ENCODE measurements at regions not wholly inside any gene's neighbourhood (a gene's known extent, or its start where the extent isn't known, plus 50 kb on each side); places are given as distances from the start of the nearest gene placed in this dataset.

DNA sequence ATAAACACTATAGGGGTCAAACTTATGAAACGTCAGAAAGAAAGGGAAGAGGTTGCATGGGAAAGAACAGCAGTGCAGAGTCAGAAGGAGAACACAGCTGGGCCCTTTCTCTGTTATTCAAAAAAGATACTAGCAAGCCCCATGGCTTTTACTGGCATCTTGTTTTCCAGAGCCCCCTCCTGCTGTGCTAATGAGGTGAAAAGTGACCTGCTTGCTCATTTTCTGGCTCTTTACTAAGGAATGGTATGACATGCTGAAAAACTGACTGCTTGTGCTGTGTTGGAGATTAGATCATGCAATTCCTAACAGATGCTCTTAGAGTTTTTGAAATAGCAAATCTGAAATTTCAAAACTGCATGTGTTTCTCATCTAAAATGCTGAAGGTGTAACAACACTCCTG lies 541.6 kb upstream of the ALCAM start:
- TF ChIP-seq EZH2 (IDR thresholded peaks at IDR 0.05; ENCODE audit: borderline replicate concordance) (no peak), EZH2phosphoT487 (IDR thresholded peaks at IDR 0.05; ENCODE audit: low read depth, severe bottlenecking, unreplicated experiment) (no peak)
- TF ChIP-seq, protein P1, sequence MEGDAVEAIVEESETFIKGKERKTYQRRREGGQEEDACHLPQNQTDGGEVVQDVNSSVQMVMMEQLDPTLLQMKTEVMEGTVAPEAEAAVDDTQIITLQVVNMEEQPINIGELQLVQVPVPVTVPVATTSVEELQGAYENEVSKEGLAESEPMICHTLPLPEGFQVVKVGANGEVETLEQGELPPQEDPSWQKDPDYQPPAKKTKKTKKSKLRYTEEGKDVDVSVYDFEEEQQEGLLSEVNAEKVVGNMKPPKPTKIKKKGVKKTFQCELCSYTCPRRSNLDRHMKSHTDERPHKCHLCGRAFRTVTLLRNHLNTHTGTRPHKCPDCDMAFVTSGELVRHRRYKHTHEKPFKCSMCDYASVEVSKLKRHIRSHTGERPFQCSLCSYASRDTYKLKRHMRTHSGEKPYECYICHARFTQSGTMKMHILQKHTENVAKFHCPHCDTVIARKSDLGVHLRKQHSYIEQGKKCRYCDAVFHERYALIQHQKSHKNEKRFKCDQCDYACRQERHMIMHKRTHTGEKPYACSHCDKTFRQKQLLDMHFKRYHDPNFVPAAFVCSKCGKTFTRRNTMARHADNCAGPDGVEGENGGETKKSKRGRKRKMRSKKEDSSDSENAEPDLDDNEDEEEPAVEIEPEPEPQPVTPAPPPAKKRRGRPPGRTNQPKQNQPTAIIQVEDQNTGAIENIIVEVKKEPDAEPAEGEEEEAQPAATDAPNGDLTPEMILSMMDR (IDR thresholded peaks at IDR 0.05; ENCODE audit: poor library complexity), result no peak
- Histone ChIP-seq H3K36me3 (replicated peaks; ENCODE audit: insufficient read depth, low read depth) (no peaks in the 10 kb centered on the region), H3K9me2 (replicated peaks; ENCODE audit: insufficient read depth) (no peaks in the 10 kb centered on the region), H3K4me1 (ENCODE audit: insufficient read depth) (no peaks in the 10 kb centered on the region), H2AFZ (no peak overlapping the region), H3K4me2 (no peak overlapping the region), H3K27ac (no peak overlapping the region), H3K9me3 (ENCODE audit: low read depth) (peaks cover 3% of the 10 kb centered on the region), H3K4me3 (no peak overlapping the region), H4K20me1 (ENCODE audit: insufficient read depth, poor library complexity, severe bottlenecking) (no peaks in the 10 kb centered on the region), H3K27me3 (no peaks in the 10 kb centered on the region), H3K79me2 (no peaks in the 10 kb centered on the region)
- WGBS (ENCODE audit: low lambda C conversion rate, missing lambda C conversion rate), result 23% methylated on average over 1 of the region's 1 CpG
- no peak for DNase-seq (ENCODE audit: low spot score)

DNA sequence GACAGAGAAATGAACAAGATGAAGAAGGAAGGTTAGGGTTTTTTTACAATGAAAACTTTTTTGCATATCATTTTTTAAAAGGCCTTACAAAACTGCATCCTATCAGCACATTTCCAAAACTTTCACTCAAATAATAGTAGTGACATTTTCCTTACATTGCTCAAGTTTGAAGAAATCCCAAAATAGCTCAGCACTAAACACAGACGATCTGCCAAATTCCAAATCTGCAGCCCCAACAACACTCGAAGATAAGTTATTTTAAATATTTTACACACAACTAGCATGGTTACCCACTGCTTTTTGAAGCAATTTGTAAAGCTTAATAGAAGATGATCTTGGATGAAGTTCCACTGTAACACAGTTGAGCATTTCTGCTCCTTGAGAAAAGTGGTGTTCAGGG lies 535.6 kb upstream of the ALCAM start:
- no peaks in the 10 kb centered on the region for H3K9me2 ChIP-seq (replicated peaks; ENCODE audit: insufficient read depth)
- H4K20me1 ChIP-seq (ENCODE audit: insufficient read depth, poor library complexity, severe bottlenecking), result no peaks in the 10 kb centered on the region
- H3K4me1 ChIP-seq (ENCODE audit: insufficient read depth), result no peaks in the 10 kb centered on the region
- DNase-seq (ENCODE audit: low spot score), result no peak
- no peak overlapping the region for H3K4me3 ChIP-seq
- no peak overlapping the region for H3K4me2 ChIP-seq
- H3K9me3 ChIP-seq (ENCODE audit: low read depth), result no peaks in the 10 kb centered on the region
- 63% methylated on average over 2 of the region's 2 CpGs for WGBS (ENCODE audit: low lambda C conversion rate, missing lambda C conversion rate)
- H3K36me3 ChIP-seq (replicated peaks; ENCODE audit: insufficient read depth, low read depth), result no peaks in the 10 kb centered on the region
- no peaks in the 10 kb centered on the region for H3K79me2 ChIP-seq
- H3K27ac ChIP-seq, result no peak overlapping the region
- H2AFZ ChIP-seq, result no peak overlapping the region
- TF ChIP-seq EZH2 (IDR thresholded peaks at IDR 0.05; ENCODE audit: borderline replicate concordance) (no peak), EZH2phosphoT487 (IDR thresholded peaks at IDR 0.05; ENCODE audit: low read depth, severe bottlenecking, unreplicated experiment) (no peak)
- TF ChIP-seq, protein P1 (IDR thresholded peaks at IDR 0.05; ENCODE audit: poor library complexity), result no peak
- no peaks in the 10 kb centered on the region for H3K27me3 ChIP-seq

DNA sequence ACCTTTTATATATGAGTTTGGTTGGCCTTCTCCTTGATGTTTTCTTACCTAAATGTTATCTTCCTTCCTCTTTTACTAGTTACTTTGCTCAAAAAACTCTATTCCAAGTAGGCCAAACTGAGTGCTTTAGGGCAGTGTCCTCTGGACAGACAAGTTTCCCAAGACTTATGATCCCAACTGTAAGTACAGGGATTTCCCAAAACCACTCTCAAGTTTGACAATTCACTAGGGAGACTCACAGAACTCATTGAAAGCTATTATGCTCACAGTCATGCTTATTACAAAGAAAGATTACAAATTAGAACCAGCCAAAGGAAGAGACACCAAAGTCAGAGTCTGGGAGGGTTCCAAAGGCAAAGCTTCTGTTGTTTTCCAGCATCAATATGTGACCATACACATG lies 534.2 kb upstream of the ALCAM start:
- Histone ChIP-seq H2AFZ (no peak overlapping the region), H4K20me1 (ENCODE audit: insufficient read depth, poor library complexity, severe bottlenecking) (no peaks in the 10 kb centered on the region), H3K27ac (no peak overlapping the region), H3K27me3 (no peaks in the 10 kb centered on the region), H3K79me2 (no peaks in the 10 kb centered on the region), H3K4me2 (no peak overlapping the region), H3K9me3 (ENCODE audit: low read depth) (no peaks in the 10 kb centered on the region), H3K36me3 (replicated peaks; ENCODE audit: insufficient read depth, low read depth) (no peaks in the 10 kb centered on the region), H3K9me2 (replicated peaks; ENCODE audit: insufficient read depth) (no peaks in the 10 kb centered on the region), H3K4me1 (ENCODE audit: insufficient read depth) (no peaks in the 10 kb centered on the region), H3K4me3 (no peak overlapping the region)
- TF ChIP-seq EZH2 (IDR thresholded peaks at IDR 0.05; ENCODE audit: borderline replicate concordance) (no peak), EZH2phosphoT487 (IDR thresholded peaks at IDR 0.05; ENCODE audit: low read depth, severe bottlenecking, unreplicated experiment) (no peak)
- TF ChIP-seq, protein P1 (IDR thresholded peaks at IDR 0.05; ENCODE audit: poor library complexity), result no peak
- no peak for DNase-seq (ENCODE audit: low spot score)

DNA sequence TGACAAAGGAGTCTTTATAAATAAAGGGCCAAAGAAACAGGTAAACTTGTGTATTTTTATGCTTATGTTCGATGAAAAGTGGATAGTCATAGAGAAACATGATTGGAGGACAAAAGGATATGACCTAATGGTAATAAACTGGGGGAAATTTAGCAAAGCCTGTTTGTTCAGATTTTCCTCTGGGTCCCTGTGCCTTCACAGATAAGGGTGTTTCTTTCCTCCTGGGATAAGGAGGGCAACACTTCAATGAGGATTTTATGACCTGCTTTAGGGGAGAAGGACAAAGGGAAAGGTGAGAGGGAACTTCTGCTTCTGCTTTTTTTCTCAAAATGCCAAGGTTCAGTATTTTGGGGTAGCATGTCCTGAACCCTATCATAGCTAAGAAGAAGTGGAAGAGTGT lies 531.3 kb upstream of the ALCAM start:
- H3K36me3 ChIP-seq (replicated peaks; ENCODE audit: insufficient read depth, low read depth), result no peaks in the 10 kb centered on the region
- no peaks in the 10 kb centered on the region for H3K27me3 ChIP-seq
- TF ChIP-seq, protein P1 (IDR thresholded peaks at IDR 0.05; ENCODE audit: poor library complexity), result no peak
- TF ChIP-seq EZH2phosphoT487 (IDR thresholded peaks at IDR 0.05; ENCODE audit: low read depth, severe bottlenecking, unreplicated experiment) (no peak), EZH2 (IDR thresholded peaks at IDR 0.05; ENCODE audit: borderline replicate concordance) (no peak)
- no peak for DNase-seq (ENCODE audit: low spot score)
- H3K4me1 ChIP-seq (ENCODE audit: insufficient read depth), result no peaks in the 10 kb centered on the region
- no peak overlapping the region for H3K4me3 ChIP-seq
- H3K9me3 ChIP-seq (ENCODE audit: low read depth), result no peaks in the 10 kb centered on the region
- no peak overlapping the region for H3K4me2 ChIP-seq
- no peak overlapping the region for H3K27ac ChIP-seq
- no peaks in the 10 kb centered on the region for H3K79me2 ChIP-seq
- no peak overlapping the region for H2AFZ ChIP-seq
- 85% methylated on average over 1 of the region's 1 CpG for whole genome bisulfite sequencing (ENCODE audit: low lambda C conversion rate, missing lambda C conversion rate)
- no peaks in the 10 kb centered on the region for H3K9me2 ChIP-seq (replicated peaks; ENCODE audit: insufficient read depth)
- no peaks in the 10 kb centered on the region for H4K20me1 ChIP-seq (ENCODE audit: insufficient read depth, poor library complexity, severe bottlenecking)
